HG03442 (cell line): ENCODE measurements at regions not wholly inside any gene's neighbourhood (a gene's known extent, or its start where the extent isn't known, plus 50 kb on each side); places are given as distances from the start of the nearest gene placed in this dataset.

Experiments
- ATAC-seq: cut with Tn5 transposase; IDR thresholded peaks from one replicate; pipeline ENCODE4 v1.9.1; 2021; ENCODE audit warnings: mild to moderate bottlenecking, moderate library complexity; ENCODE audit not compliant: unreplicated experiment

DNA sequence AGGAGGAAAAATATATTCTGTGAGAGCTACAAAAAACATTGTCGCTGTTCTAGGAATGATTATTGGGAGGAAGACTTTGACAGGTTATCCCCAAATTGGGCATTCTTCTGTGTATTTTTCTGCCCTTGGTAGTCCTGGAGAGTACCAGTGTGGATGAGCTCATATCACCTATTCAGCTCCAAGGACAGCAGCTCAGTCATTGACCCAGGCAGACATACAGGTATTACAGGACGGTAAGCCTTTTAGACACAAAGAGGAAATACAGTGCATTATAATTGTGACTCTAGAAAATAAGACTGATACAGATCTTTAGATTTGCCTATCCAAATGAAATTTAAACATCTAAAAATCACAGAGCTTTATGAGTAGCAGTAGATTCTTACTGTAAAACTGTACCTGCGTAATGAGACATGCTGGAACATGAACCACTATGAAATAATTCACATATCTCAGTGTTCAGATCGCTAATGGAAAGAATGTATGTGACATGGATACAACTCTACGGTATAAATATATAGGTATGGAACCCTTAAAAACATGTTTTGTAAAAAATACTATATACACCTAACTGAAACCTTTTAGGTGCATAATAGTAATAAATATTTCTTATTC is 56.0 kb downstream of the PLK2 start:
- no peak for ATAC-seq

DNA sequence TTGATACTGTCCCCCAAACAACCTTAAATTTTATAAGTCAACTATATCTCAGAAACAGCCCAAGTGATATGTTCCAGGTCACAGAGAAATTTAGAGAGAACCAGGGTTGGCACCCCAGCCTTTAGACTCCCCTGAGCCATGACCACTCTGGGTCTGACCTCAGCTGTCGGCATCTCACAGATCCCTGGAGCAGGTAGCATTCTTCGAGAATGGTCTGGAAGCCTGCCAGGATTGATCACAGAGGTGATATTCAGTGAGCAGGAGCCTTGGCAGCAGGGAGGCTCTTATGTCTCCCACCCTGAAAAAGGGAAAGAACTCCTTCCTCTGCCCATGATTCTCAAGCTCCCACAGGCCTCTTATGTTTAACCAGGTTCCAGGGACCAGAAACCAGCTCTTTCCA is 58.2 kb downstream of the PLK2 start:
- ATAC-seq = no peak

DNA sequence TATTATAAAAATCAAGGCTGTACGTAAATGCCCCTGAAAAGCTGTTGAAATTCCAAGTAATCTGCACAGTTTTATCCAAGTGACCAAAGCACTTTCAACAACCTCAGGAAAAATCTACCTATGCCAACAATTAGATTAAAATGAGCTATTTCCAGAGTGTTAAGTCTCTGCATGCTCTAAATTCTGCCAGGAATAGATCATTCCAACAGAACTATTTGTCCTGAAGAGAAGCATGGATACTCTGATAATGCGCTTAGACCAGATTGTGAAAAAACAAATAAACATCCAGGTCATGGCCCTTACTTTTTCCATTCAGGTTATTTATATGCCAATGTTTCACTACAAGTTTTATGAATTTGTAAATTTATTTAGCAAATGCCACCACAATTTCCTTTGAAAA is 59.1 kb downstream of the PLK2 start:
- ATAC-seq = no peak

DNA sequence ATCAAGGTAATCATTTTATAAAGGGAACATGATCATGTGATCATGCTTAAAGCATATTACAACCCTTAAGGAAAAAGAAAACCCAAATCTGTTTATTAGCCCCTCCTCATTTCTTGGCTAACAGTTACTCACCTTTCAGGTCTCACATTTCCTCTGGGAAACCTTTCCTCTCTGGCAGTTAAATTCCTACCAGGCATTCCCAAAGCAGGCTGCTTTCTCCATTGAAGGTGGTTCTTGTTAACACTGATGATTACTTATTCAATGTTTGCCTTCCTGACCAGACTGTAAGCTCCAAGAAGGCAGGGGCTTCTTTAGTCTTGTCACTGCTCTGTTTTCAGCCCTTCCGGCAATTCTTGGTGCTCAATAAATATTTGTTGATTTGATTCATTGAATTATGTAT is 59.9 kb downstream of the PLK2 start:
- no peak for ATAC-seq

DNA sequence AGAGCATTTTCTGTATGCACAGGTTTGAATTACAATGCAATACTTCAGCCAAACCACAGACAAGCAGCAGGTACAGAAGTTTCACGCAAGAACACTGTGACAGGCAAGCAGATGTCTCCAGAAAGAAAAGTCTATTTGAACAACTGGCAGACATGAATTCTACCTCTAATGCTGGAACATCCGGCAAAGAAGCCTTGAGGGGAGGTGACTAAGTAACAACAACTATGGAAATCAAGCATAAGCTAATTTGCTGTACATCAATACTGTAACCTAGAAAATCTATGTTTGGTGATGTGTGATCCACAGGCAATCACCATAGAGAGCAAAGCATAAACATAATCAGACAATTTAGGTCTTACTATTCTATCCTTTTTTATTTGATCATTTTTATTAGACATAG is 65.5 kb downstream of the PLK2 start:
- ATAC-seq = no peak

DNA sequence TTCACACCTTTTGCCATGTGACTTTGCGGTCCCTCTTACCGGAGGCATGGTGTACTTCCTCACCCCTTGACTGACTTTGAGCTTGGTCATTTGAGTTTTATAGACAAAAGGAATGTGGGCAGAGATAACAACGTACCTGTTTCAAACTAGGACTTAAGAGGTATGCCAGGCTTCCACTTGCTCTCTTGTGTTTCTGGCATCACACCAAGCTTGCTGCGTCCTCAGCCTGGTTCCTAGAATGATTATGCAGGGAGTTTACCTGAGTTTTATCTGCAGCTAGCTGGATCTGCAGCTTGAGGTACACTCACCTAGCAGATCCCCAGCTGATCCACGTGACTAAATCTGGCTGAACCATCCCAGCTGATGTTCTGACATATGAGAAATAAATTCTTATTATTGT is 66.2 kb downstream of the PLK2 start:
- no peak for ATAC-seq

DNA sequence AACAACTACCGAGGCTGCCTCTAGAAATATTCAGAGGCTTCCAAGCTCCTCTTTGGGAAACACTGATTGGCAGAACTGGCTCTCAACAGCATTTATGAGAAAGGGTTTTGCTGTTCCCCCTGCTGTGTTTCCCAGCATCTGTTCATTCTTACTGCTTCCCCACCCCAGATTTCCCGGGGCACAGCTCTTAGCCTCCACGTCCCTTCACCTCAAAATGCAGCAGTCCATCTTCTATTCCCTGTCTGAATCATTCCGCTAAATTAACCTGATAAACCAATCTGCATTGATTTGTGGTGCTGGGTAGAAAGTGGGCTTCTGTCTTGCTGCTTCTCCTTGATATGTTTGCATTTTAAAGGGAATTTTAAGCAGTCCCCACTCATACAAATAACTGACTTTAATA is 67.4 kb downstream of the PLK2 start:
- ATAC-seq = no peak

DNA sequence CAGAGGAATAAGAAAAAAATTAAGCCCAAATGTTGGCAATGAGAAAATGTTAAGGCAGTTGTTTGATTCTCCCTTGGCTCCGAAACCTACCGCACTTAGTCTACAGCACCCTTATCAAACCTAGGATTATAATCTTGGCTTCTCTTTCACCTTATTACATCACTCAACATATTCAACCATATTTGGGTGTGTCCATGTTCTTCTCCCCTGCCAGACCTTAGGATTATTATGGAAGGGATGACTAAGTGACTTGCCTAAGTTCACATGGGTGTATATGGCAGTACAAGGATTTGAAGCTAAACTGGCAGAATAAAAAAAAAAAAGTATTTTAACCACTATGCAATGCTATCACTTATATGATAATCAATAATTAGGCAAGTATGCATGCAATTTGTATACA is 76.4 kb downstream of the PLK2 start:
- no peak for ATAC-seq

DNA sequence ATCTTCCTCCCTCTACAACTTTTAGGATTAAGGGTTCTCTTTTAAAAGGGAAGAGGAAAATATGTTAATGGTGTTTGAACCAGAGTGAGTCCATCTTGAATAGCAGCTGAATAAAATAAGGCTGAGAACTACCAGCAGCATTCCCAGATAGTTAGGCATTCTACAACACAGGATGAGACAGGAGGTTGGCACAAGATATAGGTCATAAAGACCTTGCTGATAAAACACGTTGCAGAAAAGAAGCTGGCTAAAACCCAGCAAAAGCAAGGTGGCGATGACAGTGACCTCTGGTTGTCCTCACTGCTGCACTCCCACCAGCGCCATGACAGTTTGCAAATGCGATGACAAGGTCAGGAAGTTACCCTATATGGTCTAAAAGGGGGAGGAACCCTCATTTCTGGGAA is 77.8 kb downstream of the PLK2 start:
- no peak for ATAC-seq

DNA sequence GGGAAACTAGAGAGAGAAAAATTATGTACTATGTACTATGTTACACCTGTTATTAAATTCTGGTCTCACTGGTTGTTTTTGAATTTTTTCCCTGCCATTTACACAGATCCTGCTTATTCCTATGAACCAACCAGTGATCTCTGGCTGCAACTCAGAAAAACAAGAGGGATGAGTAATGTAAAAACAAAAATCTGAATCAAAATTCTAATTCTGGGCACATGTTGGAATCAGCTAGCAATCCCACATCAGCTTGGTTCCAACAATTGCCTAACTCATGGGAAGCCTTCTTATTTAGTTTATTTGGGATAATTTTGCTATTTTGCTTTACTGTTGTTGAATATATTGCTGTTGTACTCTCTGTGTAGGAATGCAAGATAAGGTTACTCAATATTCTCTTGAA is 78.3 kb downstream of the PLK2 start:
- no peak for ATAC-seq

DNA sequence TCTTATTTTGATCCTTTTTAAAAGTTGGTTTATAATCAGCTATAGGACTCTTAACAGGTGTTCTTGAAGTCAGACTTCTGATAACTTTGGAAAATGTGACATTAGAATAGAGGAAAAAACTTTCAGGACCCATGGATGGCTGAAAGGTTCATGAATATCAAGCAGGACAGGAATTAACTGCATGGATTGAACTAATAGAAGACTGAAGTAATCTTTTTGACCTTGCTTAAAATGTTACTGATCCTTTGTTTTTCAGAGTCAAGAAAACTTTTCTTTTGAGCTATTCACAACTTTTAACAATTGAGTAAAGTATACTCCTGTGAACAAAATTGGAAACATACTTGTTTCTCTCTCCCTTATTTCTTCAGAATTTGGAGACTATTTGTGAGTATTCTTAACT is 79.2 kb downstream of the PLK2 start:
- no peak for ATAC-seq

DNA sequence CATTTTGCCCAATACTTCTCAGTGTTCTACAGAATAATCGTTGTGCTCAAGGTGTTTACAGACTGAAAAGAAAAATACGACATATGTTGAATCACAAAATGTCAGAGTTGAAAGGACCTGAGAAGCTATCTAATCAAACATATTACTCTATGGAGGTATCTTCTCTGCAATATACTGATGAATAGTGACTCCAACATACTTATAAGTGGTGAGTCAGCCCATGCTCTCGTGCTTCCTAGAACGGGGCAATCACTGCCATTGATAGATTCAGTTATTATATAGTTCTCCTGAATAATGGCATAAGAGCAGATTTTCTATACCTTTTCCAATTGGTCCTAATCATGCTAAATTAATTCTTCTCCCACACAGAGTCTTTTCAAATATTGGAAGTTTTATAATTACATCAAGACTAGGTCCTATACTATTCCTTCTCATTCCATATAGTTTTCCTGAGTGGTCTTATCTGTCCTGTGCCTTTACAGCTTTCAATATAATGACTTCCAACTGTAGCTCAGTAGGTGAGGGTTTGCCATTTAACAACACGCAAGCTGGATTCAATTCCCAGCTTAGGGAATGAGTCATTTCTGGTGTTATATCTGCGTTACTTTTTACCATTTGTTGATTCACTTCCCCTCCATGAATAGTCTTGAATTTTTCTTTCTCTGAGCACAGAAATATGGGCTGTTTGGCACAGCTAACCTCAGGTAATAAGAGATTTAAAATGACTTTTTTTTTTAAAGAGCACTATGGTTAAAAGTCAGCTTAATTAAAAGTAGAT is 81.1 kb downstream of the PLK2 start:
- ATAC-seq = no peak

DNA sequence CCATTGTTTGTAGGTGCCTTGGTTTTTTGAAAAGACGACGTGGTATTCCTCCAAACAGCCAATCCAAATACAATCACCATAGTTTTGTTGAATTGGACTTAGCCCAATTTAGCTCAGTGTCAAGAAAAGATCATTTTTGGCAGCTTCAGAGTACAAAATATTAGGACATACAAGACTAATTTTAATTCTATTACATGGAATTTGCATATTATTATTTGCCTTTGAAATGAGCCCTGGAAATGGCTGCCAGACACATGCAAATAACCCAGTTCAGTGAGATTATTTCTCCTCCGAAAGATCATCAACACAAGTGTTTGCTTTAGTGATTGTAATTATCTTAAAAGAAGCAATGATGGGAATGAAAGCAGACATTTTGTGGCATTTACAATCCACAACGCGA is 89.3 kb downstream of the PLK2 start:
- no peak for ATAC-seq

DNA sequence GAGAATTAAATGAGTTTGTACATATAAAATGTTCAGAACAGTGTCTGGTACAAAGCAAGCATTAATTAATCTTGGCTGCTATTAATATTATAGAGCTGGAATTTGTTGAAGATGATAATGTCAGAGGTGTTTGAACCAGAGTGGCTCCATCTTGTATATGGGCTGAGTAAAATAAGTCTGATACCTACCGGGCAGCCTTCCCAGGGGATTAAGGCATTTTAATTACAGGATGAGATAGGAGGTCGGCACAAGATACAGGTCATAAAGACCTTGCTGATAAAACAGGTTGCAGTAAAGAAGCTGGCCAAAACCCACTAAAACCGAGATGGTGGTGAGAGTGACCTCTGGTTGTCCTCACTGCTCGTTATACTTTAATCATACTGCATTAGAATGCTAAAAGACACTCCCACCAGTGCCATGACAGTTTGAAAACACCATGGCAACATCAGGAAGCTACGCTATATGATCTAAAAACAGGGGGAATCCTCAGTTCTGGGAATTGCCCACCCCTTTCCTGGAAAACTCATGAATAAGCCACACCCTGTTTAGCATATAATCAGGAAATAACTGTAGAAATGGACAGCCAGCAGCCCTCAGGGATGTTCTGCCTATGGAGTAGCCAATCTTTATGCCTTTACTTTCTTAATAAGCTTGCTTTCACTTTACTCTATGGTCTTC is 90.2 kb downstream of the PLK2 start:
- no peak for ATAC-seq

DNA sequence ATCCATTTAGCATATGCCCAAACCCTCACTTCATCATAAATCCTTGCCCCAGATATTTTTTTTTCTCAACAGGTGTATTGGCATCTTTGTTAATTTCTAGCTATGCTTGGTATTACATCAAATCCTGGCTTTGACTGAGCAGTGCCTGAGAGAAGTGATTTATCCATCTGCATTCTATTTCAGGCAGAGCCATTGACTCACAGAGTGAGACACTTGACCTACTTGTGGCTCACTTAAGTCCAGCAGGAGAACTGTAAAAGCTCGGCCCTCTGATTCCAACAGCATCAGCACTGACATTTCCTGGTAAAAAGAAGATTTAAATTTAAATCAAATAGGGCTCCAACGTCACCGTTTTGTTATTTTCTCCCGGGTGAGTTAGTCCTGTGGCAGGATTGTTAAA is 93.4 kb downstream of the PLK2 start:
- ATAC-seq = no peak

DNA sequence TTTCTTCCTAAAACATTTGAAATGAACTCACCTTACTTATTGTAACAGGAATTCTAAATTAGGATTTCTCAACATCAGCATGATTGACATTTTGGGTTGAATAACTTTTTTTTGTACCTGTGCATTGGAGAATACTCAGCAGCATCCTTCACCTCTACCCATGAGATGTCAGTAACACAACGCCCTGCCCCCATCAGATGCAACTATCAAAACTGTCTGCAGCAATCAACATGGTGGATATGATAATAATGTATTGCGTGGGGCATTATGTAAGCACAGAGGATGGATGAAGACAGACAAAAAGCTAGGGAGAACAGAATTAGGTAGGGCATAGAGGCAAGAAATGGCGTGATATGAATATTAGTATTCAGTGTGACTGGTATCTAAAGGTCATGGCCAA is 94.1 kb downstream of the PLK2 start:
- no peak for ATAC-seq

DNA sequence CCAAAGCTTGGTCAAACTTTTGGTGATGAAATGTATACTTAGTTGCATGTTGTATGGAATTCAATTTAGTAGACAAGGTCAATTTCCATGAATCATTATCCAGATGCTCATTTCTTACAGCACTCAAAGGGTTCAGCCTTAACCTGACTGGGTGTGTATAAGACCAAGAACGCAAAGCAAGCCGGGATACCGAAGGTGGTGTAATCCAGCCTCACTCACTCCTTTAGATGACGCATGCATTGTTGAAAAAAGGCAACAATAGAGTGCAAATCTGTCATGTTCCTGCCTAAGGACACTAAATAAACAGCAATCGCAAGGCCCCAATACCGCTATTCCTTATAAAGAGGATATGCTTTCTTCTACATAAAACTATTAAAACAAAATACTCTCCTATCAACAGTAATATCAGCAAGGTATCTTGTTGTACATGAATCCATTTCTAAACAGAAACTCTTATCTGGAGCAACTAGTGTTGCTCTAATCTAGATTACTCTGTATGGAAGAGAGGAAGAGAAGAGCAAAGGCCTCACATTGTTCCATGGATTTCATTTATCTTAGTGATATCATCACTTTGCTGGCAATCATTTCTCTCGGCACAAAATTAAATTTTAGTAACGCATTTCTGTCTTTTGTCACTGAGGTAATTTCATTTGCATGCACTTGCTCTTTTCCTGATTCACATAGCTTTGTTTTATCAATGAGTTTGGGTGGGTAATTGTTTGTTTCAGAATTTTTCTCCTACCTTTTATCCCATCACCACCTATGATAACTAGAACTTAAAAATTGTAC is 96.2 kb downstream of the PLK2 start:
- ATAC-seq = no peak

DNA sequence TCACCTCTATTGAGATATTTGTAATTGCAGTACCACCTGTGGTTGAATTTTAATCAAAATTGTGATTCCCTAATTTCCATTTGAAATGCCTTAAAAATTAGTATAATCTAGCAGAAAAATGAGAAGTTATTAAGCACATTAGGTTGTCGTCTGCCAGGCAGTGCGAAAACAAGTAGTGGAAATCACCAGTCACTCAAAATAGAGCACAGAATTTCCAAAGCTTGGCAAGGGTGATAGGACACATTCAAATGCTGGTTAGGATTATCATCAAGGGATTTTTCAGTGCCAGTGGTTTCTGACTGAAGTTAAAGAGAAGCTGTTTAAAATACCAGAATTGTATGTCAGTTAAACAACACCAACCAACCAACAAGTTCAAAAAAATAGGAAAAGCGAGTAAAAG is 97.8 kb downstream of the PLK2 start:
- no peak for ATAC-seq

DNA sequence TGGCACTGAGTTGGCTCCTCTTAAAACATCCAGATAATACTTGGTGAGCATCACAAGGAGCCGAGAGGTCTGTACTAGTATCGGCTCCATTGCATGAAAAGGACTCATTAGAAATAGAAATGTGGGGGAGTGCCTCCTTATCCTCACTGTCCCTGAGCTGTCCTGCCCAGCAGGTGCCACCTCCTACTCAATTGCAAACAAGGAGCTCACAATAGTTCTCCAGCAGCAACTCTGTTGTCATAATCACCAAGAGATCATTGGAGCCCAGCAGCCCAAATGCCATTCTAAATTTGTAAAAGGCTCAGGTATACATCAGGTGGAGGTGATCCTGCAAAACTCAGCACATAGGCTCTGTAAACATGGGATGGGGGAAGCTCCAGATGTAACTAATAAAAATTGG is 99.1 kb downstream of the PLK2 start:
- no peak for ATAC-seq

DNA sequence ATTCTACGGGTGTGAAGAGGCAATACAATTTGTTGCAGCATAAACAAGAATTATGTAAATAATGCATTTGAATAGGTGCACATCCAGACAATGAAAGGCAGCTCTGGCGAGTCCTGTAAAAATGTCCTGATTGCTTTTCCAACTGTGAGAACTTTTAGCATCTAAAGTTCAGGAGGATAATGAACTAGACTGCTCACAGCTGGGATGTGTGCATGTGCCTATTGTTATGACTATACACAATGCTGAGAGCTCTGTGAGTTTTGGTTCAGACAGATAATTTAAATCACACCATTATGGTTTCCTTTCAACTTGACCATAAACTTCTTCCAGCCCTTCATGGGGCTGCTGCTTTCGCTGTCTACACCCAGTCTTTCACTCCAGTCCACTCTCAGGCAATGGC is 99.9 kb downstream of the PLK2 start:
- no peak for ATAC-seq

DNA sequence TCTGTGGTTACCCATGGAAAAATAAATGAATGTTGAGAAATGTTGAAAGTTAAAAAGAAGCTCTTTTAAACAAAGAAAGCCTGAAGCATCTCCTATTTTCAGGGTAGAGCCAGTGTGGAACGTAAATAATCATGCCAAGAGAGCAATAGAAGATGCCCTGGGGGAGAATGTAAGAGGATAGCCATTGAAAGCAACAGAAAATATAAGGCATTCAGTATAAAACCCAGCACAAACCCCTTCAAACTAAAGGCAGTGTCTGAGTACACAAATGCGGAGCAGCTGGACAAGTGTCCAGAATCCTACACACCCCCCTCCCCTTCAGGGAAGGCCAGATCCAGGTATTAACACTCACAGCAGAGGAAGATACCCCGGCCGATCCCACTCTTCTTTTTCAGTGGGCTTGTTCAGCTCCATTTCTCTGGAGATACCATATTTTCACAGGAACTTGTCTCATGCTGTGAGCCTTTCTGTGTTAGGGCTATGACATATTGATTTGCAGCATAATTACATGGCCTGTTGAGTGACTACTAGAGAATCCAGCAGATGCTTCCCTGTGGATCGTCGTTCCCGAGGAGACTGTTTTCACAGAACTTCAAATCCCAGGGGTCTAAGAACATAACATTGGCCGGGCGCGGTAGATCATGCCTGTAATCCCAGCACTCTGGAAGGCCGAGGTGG is 101.2 kb downstream of the PLK2 start:
- no peak for ATAC-seq
